Tibial nerve (tissue), 4 donors: ENCODE measurements at regions not wholly inside any gene's neighbourhood (a gene's known extent, or its start where the extent isn't known, plus 50 kb on each side); places are given as distances from the start of the nearest gene placed in this dataset.

ENCODE experiments used
- EP300 ChIP-seq, 2 donors: sonication (generic); formaldehyde crosslinking; IDR thresholded peaks; one replicate each; pipeline ENCODE4 v1.6.1; 2017; ENCODE audit warnings: antibody characterized with exemption in 2 of 2, mild to moderate bottlenecking in 1 of 2
- POLR2A ChIP-seq, 2 donors: fragments of 450-650 bp; IDR thresholded peaks; one replicate each; pipeline ENCODE4 v1.6.1; 2017; ENCODE audit warnings: antibody characterized with exemption in 2 of 2, mild to moderate bottlenecking in 2 of 2, moderate library complexity in 2 of 2
- TF ChIP-seq, protein P1 (sequence below), 5 experiments: fragments of 200-600 bp in 3 of 5; fragments of 450-650 bp in 2 of 5; sonication (generic) in 3 of 5; IDR thresholded peaks; one replicate each; pipeline ENCODE4 v1.5.1; 2016 to 2019; ENCODE audit warnings: antibody characterized with exemption in 5 of 5, mild to moderate bottlenecking in 3 of 5, moderate library complexity in 2 of 5

- TF ChIP-seq, protein P1, sequence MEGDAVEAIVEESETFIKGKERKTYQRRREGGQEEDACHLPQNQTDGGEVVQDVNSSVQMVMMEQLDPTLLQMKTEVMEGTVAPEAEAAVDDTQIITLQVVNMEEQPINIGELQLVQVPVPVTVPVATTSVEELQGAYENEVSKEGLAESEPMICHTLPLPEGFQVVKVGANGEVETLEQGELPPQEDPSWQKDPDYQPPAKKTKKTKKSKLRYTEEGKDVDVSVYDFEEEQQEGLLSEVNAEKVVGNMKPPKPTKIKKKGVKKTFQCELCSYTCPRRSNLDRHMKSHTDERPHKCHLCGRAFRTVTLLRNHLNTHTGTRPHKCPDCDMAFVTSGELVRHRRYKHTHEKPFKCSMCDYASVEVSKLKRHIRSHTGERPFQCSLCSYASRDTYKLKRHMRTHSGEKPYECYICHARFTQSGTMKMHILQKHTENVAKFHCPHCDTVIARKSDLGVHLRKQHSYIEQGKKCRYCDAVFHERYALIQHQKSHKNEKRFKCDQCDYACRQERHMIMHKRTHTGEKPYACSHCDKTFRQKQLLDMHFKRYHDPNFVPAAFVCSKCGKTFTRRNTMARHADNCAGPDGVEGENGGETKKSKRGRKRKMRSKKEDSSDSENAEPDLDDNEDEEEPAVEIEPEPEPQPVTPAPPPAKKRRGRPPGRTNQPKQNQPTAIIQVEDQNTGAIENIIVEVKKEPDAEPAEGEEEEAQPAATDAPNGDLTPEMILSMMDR (IDR thresholded peaks at IDR 0.05), result no peak
- no peak for TF ChIP-seq POLR2A (IDR thresholded peaks at IDR 0.05)
- TF ChIP-seq EP300 (IDR thresholded peaks at IDR 0.05), result no peak
Measured at GRCh38 chr9:13988944-13989343, 325.0 kb downstream of the NFIB start.
